Islet of Langerhans (tissue), 1 donor: ENCODE measurements at regions not wholly inside any gene's neighbourhood (a gene's known extent, or its start where the extent isn't known, plus 50 kb on each side); places are given as distances from the start of the nearest gene placed in this dataset.
"Not testable (repeated sequence)": the region's sequence is repeated elsewhere in the genome, so short reads cannot be mapped to it uniquely, and the experiment has no call there.

Experiments used
- FAIRE-seq: peaks from one replicate; lab custom pipeline; 2011; peaks lifted over from hg19 to GRCh38; lab: Jason Lieb, UNC

GRCh38 chr11:82533628-82534327 is 199.9 kb downstream of the FAM181B start:
- FAIRE-seq: no peak

GRCh38 chr11:82529936-82530335 is 203.7 kb downstream of the FAM181B start:
- no peak for FAIRE-seq

- FAIRE-seq: no peak
Observed at GRCh38 chr11:82527081-82527584, 206.5 kb downstream of the FAM181B start.

- FAIRE-seq: no peak
Observed at GRCh38 chr11:82523141-82523540, 210.5 kb downstream of the FAM181B start.

- no peak for FAIRE-seq
Observed at GRCh38 chr11:82521427-82521826, 212.2 kb downstream of the FAM181B start.

GRCh38 chr11:82507288-82507687 is 226.4 kb downstream of the FAM181B start:
- FAIRE-seq: no peak

- FAIRE-seq: no peak
Observed at GRCh38 chr11:82505379-82505778, 228.3 kb downstream of the FAM181B start.

GRCh38 chr11:82501174-82501573 is 232.5 kb downstream of the FAM181B start:
- not testable (repeated sequence) for FAIRE-seq

GRCh38 chr11:82494988-82495432 is 238.7 kb downstream of the FAM181B start:
- FAIRE-seq: no peak

- FAIRE-seq: no peak
Observed at GRCh38 chr11:82474876-82475275, 258.8 kb downstream of the FAM181B start.

GRCh38 chr11:82465481-82465880 is 268.2 kb downstream of the FAM181B start:
- FAIRE-seq: no peak

- no peak for FAIRE-seq
Observed at GRCh38 chr11:82462608-82463242, 270.9 kb downstream of the FAM181B start.

GRCh38 chr11:82458761-82459160 is 274.9 kb downstream of the FAM181B start:
- FAIRE-seq: no peak

- FAIRE-seq: no peak
Observed at GRCh38 chr11:82458147-82458546, 275.5 kb downstream of the FAM181B start.

GRCh38 chr11:82450996-82451395 is 282.7 kb downstream of the FAM181B start:
- FAIRE-seq: no peak

GRCh38 chr11:82406611-82407010 is 327.1 kb downstream of the FAM181B start:
- no peak for FAIRE-seq

GRCh38 chr11:82405421-82405820 is 328.2 kb downstream of the FAM181B start:
- FAIRE-seq: no peak

GRCh38 chr11:82404981-82405380 is 328.7 kb downstream of the FAM181B start:
- no peak for FAIRE-seq

- FAIRE-seq: no peak
Observed at GRCh38 chr11:82403640-82404305, 329.9 kb downstream of the FAM181B start.

- FAIRE-seq: no peak
Observed at GRCh38 chr11:82398300-82398815, 335.3 kb downstream of the FAM181B start.

- not testable (repeated sequence) for FAIRE-seq
Observed at GRCh38 chr11:82396639-82397038, 337.0 kb downstream of the FAM181B start.

GRCh38 chr11:82384308-82384707 is 349.4 kb downstream of the FAM181B start:
- no peak for FAIRE-seq
